ENCODE measurements at regions not wholly inside any gene's neighbourhood (a gene's known extent, or its start where the extent isn't known, plus 50 kb on each side); places are given as distances from the start of the nearest gene placed in this dataset.
A peak's percentile ranks its signal among the peaks of the same experiment; 100 is the strongest.
"Not testable (repeated sequence)": the region's sequence is repeated elsewhere in the genome, so short reads cannot be mapped to it uniquely, and the experiment has no call there.

GRCh38 chr7:42572056-42572455 lies 335.0 kb upstream of the GLI3 start:
- no peaks in the 10 kb centered on the region for H3K36me3 Mint-ChIP-seq (ENCODE audit: low read depth)
- H3K4me1 Mint-ChIP-seq = no peaks in the 10 kb centered on the region
- no peak for DNase-seq (ENCODE audit: low read depth, low spot score)
- H3K9me3 Mint-ChIP-seq = peaks cover 5% of the 10 kb centered on the region
- H3K27ac Mint-ChIP-seq (ENCODE audit: unreplicated experiment) = no peak overlapping the region
- no peaks in the 10 kb centered on the region for H3K27me3 Mint-ChIP-seq (ENCODE audit: low read depth)
- no peak for TF ChIP-seq CTCF (conservative IDR thresholded peaks at IDR 0.05)
- no peak overlapping the region for H3K4me3 Mint-ChIP-seq

- Mint-ChIP-seq H3K9me3 (peaks cover 5% of the 10 kb centered on the region), H3K36me3 (ENCODE audit: low read depth) (no peaks in the 10 kb centered on the region), H3K4me1 (no peaks in the 10 kb centered on the region), H3K4me3 (no peak overlapping the region), H3K27me3 (ENCODE audit: low read depth) (no peaks in the 10 kb centered on the region), H3K27ac (ENCODE audit: unreplicated experiment) (peak overlapping the region; percentile 24)
- no peak for DNase-seq (ENCODE audit: low read depth, low spot score)
- TF ChIP-seq CTCF (conservative IDR thresholded peaks at IDR 0.05) = no peak
Measured at GRCh38 chr7:42570944-42571343, 333.9 kb upstream of the GLI3 start.

GRCh38 chr7:42567051-42567450 lies 330.0 kb upstream of the GLI3 start:
- DNase-seq (ENCODE audit: low read depth, low spot score) = no peak
- Mint-ChIP-seq H3K36me3 (ENCODE audit: low read depth) (peaks cover 11% of the 10 kb centered on the region), H3K27ac (ENCODE audit: unreplicated experiment) (no peak overlapping the region), H3K4me1 (no peaks in the 10 kb centered on the region), H3K9me3 (peaks cover 22% of the 10 kb centered on the region), H3K27me3 (ENCODE audit: low read depth) (no peaks in the 10 kb centered on the region), H3K4me3 (no peak overlapping the region)
- no peak for TF ChIP-seq CTCF (conservative IDR thresholded peaks at IDR 0.05)

- Mint-ChIP-seq H3K36me3 (ENCODE audit: low read depth) (peaks cover 16% of the 10 kb centered on the region), H3K27me3 (ENCODE audit: low read depth) (no peaks in the 10 kb centered on the region), H3K4me3 (no peak overlapping the region), H3K27ac (ENCODE audit: unreplicated experiment) (no peak overlapping the region), H3K4me1 (no peaks in the 10 kb centered on the region), H3K9me3 (peaks cover 31% of the 10 kb centered on the region)
- no peak for DNase-seq (ENCODE audit: low read depth, low spot score)
- TF ChIP-seq CTCF (conservative IDR thresholded peaks at IDR 0.05) = no peak
Measured at GRCh38 chr7:42561797-42562196, 324.8 kb upstream of the GLI3 start.

GRCh38 chr7:42560866-42561265 lies 323.9 kb upstream of the GLI3 start:
- TF ChIP-seq CTCF (conservative IDR thresholded peaks at IDR 0.05) = no peak
- H3K4me1 Mint-ChIP-seq = no peaks in the 10 kb centered on the region
- no peaks in the 10 kb centered on the region for H3K27me3 Mint-ChIP-seq (ENCODE audit: low read depth)
- H3K36me3 Mint-ChIP-seq (ENCODE audit: low read depth) = peaks cover 18% of the 10 kb centered on the region
- H3K9me3 Mint-ChIP-seq = peaks cover 38% of the 10 kb centered on the region
- H3K27ac Mint-ChIP-seq (ENCODE audit: unreplicated experiment) = no peak overlapping the region
- no peak for DNase-seq (ENCODE audit: low read depth, low spot score)
- no peak overlapping the region for H3K4me3 Mint-ChIP-seq

- not testable (repeated sequence) for H3K27me3 Mint-ChIP-seq (ENCODE audit: low read depth); DNase-seq (ENCODE audit: low read depth, low spot score); H3K27ac Mint-ChIP-seq (ENCODE audit: unreplicated experiment); H3K4me3 Mint-ChIP-seq; H3K4me1 Mint-ChIP-seq
- Mint-ChIP-seq H3K36me3 (ENCODE audit: low read depth) (peaks cover 21% of the 10 kb centered on the region), H3K9me3 (peaks cover 46% of the 10 kb centered on the region)
Measured at GRCh38 chr7:42554932-42555331, 317.9 kb upstream of the GLI3 start.
